HG02970 (cell line): ENCODE measurements at regions not wholly inside any gene's neighbourhood (a gene's known extent, or its start where the extent isn't known, plus 50 kb on each side); places are given as distances from the start of the nearest gene placed in this dataset.
"Not testable (repeated sequence)": the region's sequence is repeated elsewhere in the genome, so short reads cannot be mapped to it uniquely, and the experiment has no call there.

ENCODE experiments used
- ATAC-seq: cut with Tn5 transposase; IDR thresholded peaks from one replicate; pipeline ENCODE4 v1.9.1; 2021; ENCODE audit warnings: mild to moderate bottlenecking, moderate library complexity, moderate number of reproducible peaks; ENCODE audit not compliant: unreplicated experiment, low FRiP score

DNA sequence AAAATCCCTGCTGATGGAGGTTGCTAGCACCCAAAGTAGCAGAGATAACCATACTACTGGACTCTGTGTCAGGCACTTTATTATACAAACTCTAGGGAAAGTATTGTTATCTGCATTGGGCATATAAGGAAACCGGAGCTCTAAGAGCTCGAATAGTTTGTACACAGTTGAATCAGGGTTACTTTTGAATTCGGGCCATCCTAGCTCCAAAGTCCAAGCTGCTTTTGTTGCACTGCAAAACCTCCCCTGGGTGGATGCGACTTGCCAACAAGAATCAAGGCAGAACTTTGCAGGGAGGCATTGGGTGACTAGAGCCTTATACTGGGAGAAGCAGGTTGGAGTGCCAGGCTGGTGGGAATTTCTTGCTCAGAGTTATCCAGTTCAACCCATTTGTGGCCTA lies 435.1 kb downstream of the SPATA31D1 start:
- no peak for ATAC-seq

DNA sequence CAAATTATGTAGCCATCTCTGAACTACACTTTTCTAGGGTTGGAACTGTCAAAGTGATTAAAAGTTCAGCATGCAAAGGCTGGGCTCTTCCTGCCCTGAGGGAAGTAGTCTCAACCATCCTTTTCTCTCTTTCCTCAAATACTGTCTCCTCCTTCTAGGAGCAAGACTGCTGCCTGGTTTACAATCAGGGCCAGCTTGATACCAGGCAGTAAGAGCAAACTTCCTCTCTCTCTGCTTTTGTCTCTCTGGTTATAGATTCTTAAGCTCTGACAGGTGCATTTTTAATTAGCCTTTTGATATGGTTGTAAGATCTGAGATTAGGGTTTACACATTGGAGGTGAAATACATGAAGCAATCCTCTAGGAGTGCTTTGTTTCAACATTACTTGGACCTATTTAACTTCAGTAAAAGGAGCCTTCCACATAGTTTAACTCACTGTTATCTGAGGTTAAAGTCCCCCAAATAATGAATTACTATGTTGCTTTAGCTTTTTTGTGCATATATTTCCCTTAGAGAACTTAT lies 436.1 kb downstream of the SPATA31D1 start:
- no peak for ATAC-seq

DNA sequence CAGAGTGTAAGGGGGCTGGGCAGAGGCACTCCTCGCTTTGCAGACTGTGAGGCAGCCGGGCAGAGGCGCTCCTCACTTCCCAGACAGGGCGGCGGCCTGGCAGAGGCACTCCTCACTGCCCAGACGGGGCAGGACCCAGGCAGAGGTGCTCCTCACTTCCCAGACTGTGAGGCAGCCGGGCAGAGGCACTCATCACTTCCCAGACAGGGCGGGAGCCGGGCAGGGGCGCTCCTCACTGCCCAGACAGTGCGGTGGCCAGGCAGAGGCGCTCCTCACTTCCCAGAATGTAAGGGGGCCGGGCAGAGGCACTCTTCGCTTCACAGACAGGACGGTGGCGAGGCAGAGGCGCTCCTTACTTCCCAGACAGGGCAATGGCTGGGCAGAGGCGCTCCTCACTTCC lies 442.5 kb downstream of the SPATA31D1 start:
- no peak for ATAC-seq

DNA sequence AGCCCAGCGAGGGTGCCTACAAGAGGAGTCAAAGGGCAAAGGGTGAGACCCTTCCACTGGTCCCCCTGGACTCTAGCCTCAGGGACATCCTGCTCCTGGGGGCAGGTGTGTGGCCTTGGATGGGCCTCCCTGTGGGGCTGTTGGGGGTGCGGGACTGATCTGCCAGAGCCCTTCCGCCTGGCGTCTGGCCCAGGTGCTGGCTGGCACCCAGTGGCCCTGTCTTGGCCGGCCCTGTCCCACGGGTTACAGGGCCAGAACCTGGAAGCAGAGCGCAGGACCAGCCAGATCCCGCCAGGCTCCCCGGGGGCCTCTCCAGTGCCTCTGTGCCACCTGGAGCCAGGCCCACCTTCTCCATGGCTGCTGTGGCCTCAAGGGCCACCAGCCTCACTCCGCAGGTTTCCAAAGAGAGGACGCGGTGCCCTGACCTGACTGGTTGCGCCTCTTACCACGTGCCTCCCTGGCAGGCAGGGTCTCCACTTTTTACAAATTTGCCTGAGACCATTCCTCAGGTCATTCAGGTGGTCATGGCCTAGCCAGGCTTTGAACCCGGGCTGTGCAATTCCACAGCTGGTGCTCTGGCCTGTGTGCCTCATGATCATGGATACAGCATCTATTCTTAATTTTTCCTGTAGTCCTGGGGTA lies 444.8 kb downstream of the SPATA31D1 start:
- ATAC-seq, result not testable (repeated sequence)

DNA sequence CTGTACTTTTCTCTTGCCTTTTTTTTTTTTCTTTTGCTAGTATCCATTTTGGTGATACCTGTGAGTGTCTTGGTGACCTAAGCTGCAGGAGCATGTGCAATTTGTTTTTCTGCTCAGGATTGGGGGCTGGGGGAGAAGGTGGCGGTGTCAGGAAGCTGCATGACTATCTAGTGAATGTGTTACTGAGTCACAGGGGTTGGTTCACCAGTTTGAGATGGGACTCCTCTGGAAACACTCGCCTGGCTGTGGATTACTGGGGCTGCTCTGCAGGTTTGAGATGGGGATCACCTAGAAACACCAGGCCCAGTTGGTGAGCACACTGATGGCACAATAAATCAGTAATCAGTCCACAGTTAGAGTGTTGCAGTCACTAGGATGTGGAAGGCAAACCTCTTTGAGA lies 447.9 kb downstream of the SPATA31D1 start:
- no peak for ATAC-seq

DNA sequence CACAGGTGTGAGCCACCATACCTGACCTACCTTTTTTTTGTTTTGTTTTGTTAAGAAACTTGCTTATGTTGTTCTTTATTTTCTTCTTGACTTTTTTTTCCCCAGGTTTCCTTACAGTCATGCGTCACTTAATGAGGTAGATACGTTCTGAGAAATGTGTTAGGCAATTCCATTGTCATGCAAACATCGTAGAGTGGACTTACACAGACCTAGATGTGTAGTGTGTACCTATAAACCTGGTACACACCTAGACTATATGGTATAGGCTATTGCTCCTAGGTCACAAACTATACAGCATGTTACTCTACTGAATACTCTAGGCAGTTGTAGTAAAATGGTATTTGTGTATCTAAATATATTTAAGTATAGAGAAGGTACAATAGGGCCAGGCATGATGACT lies 448.6 kb downstream of the SPATA31D1 start:
- ATAC-seq, result not testable (repeated sequence)

DNA sequence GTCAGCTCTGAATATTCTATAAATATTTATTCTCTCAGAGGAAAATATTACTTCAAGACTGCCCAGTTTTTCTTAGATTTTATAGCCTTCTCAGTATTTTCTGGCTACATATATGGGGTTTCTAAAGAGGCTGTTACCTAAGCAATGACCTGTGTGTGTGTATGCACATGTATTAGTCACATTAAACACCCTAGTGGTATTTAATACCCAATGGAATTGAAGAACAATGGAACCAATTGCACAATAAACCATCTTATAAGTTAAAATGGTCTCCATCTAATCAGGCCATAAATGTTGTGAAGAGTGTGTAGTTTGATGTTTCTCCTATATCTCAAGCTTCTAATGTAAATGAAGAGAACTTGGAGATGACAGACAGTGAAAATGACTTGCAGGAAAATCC lies 450.0 kb downstream of the SPATA31D1 start:
- no peak for ATAC-seq

DNA sequence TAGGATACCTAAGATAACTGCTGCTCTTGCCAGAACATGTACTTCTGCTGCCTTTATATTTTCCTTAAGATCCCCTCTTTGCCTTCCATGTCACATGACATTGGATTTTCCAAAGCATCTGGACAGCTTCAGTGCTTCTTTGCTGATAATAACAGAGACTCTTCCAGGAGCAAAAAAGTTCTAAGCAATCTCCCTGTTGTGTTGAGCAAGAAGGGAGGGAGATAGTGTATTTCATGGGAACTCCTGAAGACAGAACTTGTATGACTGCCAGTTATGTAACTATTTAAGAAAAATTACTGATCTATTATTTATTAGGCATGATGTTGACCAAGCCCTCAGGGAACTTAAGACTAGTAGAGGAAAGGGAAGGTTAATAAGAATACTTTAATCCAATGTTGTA lies 454.7 kb downstream of the SPATA31D1 start:
- no peak for ATAC-seq

DNA sequence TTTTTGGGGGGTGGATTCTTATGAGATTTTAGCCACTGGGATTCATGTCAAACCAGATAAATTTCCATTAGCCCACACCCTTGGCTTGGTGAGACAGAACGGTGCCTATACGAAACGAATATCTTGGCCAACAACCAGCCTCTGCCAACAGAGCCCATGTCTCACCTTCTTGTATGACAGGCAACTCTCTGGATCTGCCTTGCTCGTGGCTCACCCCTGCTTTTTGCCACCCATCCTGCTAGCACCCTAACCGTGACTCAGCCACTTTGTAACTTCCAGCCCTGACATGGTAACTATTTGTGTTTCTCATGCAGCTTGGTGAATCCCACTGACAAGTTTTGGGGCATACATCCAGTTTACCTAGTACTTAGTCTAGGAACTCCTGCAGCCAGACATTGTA lies 457.0 kb downstream of the SPATA31D1 start:
- no peak for ATAC-seq

DNA sequence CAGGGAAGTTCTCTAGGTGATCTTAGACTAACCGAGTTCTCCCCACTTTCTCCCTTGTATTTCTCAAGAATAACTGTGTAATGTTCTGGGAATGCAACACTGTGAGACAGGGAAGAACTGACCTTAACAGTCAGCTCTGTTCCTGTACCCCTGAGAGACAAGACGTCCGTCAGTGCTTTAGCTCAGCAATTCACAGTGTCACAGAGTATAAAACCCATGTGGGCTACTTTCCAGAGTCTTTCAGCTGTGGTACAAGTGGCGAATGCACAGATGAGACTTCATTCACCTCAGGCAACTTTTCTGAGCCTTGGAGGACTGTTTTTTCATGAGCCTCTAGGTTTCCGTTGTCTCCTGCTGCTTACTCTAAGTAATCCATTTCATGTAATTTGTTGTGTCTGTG lies 458.8 kb downstream of the SPATA31D1 start:
- no peak for ATAC-seq

DNA sequence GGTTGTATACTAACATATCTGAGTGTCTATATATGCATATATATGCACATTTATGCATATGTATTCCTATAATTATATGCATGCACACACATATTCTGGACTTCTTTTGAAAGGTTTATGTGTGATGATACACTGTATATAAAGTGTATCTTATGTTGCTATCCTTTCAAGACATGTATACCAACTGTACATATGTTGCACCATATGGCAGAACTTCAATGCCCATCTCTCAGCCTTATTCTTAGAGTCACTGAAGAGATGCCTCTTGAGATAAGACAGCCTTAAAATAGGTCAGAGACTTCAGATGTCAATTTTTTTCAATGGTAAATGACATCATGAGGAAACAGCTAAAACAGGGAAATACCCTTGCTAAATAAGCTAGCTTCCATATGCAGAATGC lies 461.4 kb downstream of the SPATA31D1 start:
- ATAC-seq, result no peak

DNA sequence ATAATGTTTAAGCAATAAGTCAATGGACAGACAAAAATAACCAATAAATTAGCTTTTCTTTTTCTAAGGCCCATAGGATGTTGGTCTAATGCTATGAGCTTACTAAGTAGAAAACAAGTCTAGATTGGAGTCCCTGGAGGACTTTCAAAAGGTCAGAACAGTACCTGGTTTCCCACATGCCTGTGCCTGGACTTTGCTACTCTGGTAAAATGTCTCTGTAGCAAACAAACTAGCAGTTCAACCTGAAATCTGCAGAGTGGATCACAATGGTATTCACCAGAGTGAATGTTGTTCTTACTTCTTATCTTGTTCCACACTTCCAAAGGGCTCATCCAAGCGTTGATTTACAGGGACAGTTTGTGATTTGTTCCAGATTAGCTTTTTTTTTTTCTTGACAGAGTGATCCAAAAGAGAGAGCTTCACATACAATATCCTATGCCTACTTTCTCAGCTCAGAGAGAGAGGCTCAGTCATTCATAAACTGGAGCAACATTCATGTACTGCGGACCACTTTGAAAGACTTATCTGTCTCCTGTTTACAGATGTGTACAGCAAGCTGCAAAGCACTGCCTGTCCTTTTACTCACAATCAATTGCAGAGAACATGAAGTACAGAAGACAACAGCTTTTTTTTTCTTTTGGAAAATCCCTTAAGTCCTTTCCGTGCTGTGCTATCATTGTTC lies 466.1 kb downstream of the SPATA31D1 start:
- no peak for ATAC-seq

DNA sequence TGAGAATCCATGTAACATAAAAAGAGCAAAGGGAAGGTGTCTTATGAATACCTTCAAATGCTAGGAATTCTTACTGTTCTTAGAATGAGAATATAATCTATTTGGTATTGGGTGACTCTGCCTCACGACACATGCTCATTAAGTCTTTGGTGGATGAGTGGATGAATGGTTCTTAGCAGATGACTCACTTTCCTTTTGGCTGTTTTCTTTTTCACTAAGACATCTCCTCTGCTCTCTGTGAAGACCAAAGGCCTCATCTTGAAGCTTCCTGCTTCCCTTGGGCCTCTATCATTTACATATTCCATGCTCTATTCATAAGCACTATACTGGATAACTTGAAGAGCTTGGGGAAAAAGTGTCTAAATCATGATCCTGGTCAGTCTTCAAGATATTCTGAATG lies 468.1 kb downstream of the SPATA31D1 start:
- no peak for ATAC-seq

DNA sequence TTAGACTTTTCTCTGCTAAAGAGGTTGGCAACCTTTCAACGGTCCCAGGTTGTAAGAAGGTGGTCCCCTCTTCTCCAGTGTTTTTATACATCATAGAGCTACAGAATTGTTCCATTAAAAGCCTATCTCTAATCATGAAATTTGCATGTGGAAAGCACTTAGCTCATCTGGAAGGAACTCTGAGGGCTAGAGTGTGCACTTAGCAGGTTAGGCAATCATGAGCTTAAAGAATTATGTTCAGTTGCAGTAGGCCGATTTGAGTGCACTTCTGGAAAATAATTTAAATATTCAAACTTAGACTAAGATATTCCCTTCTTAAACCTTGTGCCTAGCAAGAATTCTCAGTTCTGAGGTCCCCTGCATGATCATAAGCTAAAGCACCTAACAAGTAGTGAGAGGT lies 468.7 kb downstream of the SPATA31D1 start:
- ATAC-seq, result no peak

DNA sequence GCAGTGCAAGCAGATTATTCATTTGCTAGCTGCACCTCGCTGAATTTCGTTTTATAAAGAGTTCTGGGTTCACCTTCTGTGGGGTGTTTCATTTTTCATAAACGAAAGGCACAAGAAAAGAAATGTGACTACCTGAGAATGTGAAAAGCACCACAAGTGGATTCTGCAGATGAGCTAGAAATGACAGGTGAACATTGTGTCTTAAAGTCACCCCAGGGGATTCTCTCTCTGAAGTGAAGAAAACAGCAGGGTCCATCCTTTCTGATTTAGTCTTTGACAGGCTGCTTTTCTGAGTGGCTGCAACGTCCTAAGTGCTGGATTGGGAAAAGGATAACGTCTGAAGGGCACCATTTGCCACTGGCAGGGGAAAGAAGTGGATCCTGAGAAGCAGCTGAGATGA lies 469.3 kb downstream of the SPATA31D1 start:
- no peak for ATAC-seq

DNA sequence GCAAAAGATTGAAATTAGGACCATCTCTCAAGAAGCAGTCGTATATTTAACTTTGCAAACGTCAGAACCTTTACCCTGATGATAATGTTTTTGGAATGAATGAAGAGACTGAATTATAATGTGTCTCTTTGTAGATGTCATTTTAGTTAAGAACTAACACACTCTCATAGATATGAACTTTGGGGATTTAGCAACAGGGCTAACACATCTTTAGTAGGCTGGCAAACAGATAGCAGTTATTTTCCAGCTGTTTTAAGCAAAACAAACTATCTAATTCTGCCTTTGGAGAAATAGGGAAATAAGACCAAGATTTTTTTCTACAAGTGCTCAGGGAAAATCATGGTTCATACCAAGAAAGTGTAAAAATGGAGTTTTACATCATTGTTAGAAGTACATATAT lies 469.7 kb downstream of the SPATA31D1 start:
- ATAC-seq, result no peak

DNA sequence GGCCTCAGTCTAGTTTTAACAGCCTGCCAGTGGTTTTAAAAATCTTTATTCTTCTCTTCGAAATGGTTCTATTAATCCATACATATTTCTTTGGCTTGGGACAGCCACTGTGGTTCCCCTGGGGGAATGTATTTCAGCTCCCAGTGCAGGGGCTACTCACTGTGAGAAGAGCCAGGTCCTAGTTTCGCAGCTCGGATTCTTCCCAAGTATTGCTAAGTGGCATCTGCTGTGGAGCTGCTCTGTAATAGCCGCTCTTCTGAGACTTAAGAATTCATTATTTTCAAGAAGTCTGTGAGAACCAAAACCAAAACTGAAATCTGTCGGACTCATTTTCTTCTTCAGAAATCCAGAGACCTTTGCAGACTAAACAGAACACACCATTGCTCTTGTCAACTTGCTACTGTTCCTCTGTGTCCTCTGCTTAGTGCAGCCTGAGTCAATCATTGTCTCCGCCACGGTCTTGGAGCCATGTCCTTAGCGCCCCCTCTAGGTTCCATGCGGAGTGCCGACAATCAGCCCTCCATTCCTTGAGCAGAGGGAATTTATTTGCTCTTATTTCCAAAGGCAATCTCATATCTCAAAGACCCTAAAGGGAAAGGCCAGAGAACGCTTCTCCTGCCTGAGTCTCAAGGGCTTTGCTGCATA lies 478.2 kb downstream of the SPATA31D1 start:
- no peak for ATAC-seq

DNA sequence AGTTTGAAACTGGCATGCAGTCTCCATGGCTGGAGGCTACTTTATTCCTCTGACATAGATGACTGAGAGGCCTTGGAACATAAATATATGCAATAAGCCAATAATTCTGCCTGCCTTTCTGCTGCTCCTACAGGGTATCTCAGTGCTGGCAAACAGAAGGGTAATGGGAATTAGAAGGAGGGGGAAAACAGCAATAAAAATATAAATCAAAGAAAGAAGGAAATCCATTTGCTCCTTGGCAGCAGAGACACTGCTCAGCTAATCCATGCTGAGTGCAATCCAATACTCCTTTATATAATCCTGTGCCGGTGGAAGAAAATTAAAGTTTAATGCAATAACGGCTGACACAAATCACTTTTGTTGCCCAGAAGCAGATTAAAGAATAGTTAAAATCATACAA lies 478.9 kb downstream of the SPATA31D1 start:
- no peak for ATAC-seq

DNA sequence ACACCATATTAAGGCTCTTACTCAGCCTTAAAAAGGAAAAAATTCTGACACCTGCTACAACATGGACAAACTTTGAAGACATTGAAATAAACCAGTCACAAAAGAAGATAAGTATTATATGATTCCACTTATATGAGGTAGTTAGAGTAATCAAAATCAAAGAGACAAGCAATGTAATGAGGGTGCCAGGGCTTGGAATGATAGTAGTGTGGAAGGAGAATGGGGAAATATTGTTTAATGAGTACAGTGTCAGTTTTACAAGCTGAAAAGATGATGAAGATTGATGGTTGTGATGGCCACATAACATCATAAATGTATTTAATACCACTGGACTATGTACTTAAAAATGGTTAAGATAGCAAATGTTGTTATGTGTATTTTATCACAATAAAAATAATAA lies 485.7 kb downstream of the SPATA31D1 start:
- ATAC-seq, result no peak

DNA sequence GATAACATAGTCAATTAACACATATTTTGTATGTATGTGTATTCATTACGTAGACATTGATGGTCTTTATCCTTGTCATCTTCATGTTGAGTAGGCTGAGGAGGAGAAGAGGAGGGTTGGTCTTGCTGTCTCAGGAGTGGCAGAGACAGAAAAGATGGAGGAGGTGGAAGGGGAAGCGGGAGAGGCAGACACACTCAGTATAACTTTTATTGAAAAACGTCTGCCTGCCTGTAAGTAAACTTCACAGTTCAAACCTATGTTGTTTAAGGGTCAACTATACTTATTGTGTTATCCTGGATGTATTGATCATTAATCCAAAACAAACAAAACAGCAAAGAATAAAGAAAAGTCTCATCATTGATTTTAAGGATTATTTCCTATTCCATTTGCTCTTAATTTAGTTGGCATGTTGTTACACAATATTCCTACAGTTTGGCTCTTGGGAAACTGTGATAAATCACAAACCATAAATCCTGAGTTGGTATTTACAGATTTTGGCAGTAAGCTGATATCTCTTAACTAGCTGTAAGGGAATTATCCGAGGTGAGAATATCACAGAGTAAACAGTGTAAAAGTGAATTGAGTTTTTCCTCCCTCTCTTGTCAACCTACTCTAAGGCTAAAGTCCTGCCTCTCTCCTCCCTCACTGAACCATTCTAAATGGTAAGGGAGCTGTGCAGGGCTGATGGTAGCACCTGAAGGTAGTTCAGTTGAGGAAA lies 487.2 kb downstream of the SPATA31D1 start:
- no peak for ATAC-seq

DNA sequence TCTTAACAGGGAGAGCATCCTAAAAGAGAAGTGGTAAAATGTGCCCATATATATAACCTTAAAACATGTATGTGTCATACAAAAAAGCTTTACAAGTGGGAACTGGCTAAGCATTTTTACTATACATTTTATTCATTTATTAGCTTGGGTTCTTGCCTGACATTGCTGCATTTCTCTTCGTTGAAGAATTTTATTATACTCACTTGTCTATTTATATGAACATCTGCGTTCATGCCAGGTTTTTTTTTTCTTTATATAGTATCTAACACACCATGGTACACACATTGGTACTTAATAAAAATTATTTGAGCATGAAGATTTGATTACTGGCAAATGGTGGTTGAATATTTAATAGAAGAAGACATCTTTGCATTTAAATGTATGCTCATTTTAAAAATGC lies 492.3 kb downstream of the SPATA31D1 start:
- no peak for ATAC-seq
